ENCODE measurements at regions not wholly inside any gene's neighbourhood (a gene's known extent, or its start where the extent isn't known, plus 50 kb on each side); places are given as distances from the start of the nearest gene placed in this dataset.

- no peak overlapping the region for H3K4me3 ChIP-seq (ENCODE audit: low read depth, low read length)
- no peak for DNase-seq (ENCODE audit: low read depth)
- no peak for TF ChIP-seq CTCF (conservative IDR thresholded peaks at IDR 0.05; ENCODE audit: low read depth, low read length)
These were observed 306.6 kb upstream of the ZMIZ1 start for GRCh38 chr10:78762086-78762630.

- DNase-seq (ENCODE audit: low read depth), result no peak
- no peak for TF ChIP-seq CTCF (conservative IDR thresholded peaks at IDR 0.05; ENCODE audit: low read depth, low read length)
- no peak overlapping the region for H3K4me3 ChIP-seq (ENCODE audit: low read depth, low read length)
These were observed 305.5 kb upstream of the ZMIZ1 start for GRCh38 chr10:78763234-78763633.

GRCh38 chr10:78763651-78764395 lies 304.9 kb upstream of the ZMIZ1 start:
- no peak for DNase-seq (ENCODE audit: low read depth)
- H3K4me3 ChIP-seq (ENCODE audit: low read depth, low read length), result no peak overlapping the region
- no peak for TF ChIP-seq CTCF (conservative IDR thresholded peaks at IDR 0.05; ENCODE audit: low read depth, low read length)

- DNase-seq (ENCODE audit: low read depth), result no peak
- no peak overlapping the region for H3K4me3 ChIP-seq (ENCODE audit: low read depth, low read length)
- TF ChIP-seq CTCF (conservative IDR thresholded peaks at IDR 0.05; ENCODE audit: low read depth, low read length), result no peak
These were observed 304.3 kb upstream of the ZMIZ1 start for GRCh38 chr10:78764436-78764835.

GRCh38 chr10:78764846-78765430 lies 303.8 kb upstream of the ZMIZ1 start:
- TF ChIP-seq CTCF (conservative IDR thresholded peaks at IDR 0.05; ENCODE audit: low read depth, low read length), result no peak
- no peak for DNase-seq (ENCODE audit: low read depth)
- no peak overlapping the region for H3K4me3 ChIP-seq (ENCODE audit: low read depth, low read length)

- no peak for DNase-seq (ENCODE audit: low read depth)
- no peak for TF ChIP-seq CTCF (conservative IDR thresholded peaks at IDR 0.05; ENCODE audit: low read depth, low read length)
- H3K4me3 ChIP-seq (ENCODE audit: low read depth, low read length), result no peak overlapping the region
These were observed 302.9 kb upstream of the ZMIZ1 start for GRCh38 chr10:78765726-78766335.

Measured in epithelial cell of proximal tubule (primary cell).